ENCODE measurements at regions not wholly inside any gene's neighbourhood (a gene's known extent, or its start where the extent isn't known, plus 50 kb on each side); places are given as distances from the start of the nearest gene placed in this dataset.
A peak's percentile ranks its signal among the peaks of the same experiment; 100 is the strongest.

- no peak for DNase-seq (ENCODE audit: low read depth)
- Histone ChIP-seq H3K27me3 (ENCODE audit: control insufficient read depth, insufficient read depth, low read length) (no peaks in the 10 kb centered on the region), H3K4me3 (ENCODE audit: low read depth, low read length) (no peak overlapping the region), H3K36me3 (ENCODE audit: control insufficient read depth, insufficient read depth, low read length) (no peaks in the 10 kb centered on the region)
- TF ChIP-seq CTCF (IDR thresholded peaks at IDR 0.05; ENCODE audit: insufficient read depth, low read length, severe bottlenecking) = no peak
- FAIRE-seq = no peak
Measured at GRCh38 chr4:41327770-41328169, 71.0 kb downstream of the UCHL1 start.

GRCh38 chr4:41329361-41329760 lies 72.6 kb downstream of the UCHL1 start:
- Histone ChIP-seq H3K27me3 (ENCODE audit: control insufficient read depth, insufficient read depth, low read length) (no peaks in the 10 kb centered on the region), H3K36me3 (ENCODE audit: control insufficient read depth, insufficient read depth, low read length) (no peaks in the 10 kb centered on the region), H3K4me3 (ENCODE audit: low read depth, low read length) (no peak overlapping the region)
- DNase-seq (ENCODE audit: low read depth) (no peak), FAIRE-seq (peak; percentile 23)
- TF ChIP-seq CTCF (IDR thresholded peaks at IDR 0.05; ENCODE audit: insufficient read depth, low read length, severe bottlenecking) = no peak

GRCh38 chr4:41331224-41331623 lies 74.5 kb downstream of the UCHL1 start:
- DNase-seq (ENCODE audit: low read depth) = no peak
- FAIRE-seq = no peak
- no peaks in the 10 kb centered on the region for H3K27me3 ChIP-seq (ENCODE audit: control insufficient read depth, insufficient read depth, low read length)
- no peaks in the 10 kb centered on the region for H3K36me3 ChIP-seq (ENCODE audit: control insufficient read depth, insufficient read depth, low read length)
- no peak for TF ChIP-seq CTCF (IDR thresholded peaks at IDR 0.05; ENCODE audit: insufficient read depth, low read length, severe bottlenecking)
- H3K4me3 ChIP-seq (ENCODE audit: low read depth, low read length) = no peak overlapping the region

- no peaks in the 10 kb centered on the region for H3K27me3 ChIP-seq (ENCODE audit: control insufficient read depth, insufficient read depth, low read length)
- no peak for TF ChIP-seq CTCF (IDR thresholded peaks at IDR 0.05; ENCODE audit: insufficient read depth, low read length, severe bottlenecking)
- H3K36me3 ChIP-seq (ENCODE audit: control insufficient read depth, insufficient read depth, low read length) = no peaks in the 10 kb centered on the region
- FAIRE-seq (no peak), DNase-seq (ENCODE audit: low read depth) (no peak)
- H3K4me3 ChIP-seq (ENCODE audit: low read depth, low read length) = no peak overlapping the region
Measured at GRCh38 chr4:41332510-41333054, 75.9 kb downstream of the UCHL1 start.

- FAIRE-seq = no peak
- H3K4me3 ChIP-seq (ENCODE audit: low read depth, low read length) = no peak overlapping the region
- no peaks in the 10 kb centered on the region for H3K27me3 ChIP-seq (ENCODE audit: control insufficient read depth, insufficient read depth, low read length)
- no peak for TF ChIP-seq CTCF (IDR thresholded peaks at IDR 0.05; ENCODE audit: insufficient read depth, low read length, severe bottlenecking)
- H3K36me3 ChIP-seq (ENCODE audit: control insufficient read depth, insufficient read depth, low read length) = no peaks in the 10 kb centered on the region
- peak; percentile 78 for DNase-seq (ENCODE audit: low read depth)
Measured at GRCh38 chr4:41334182-41334581, 77.5 kb downstream of the UCHL1 start.
